Smooth muscle cell (in vitro differentiated cells): ENCODE measurements at regions not wholly inside any gene's neighbourhood (a gene's known extent, or its start where the extent isn't known, plus 50 kb on each side); places are given as distances from the start of the nearest gene placed in this dataset.
"Not testable (repeated sequence)": the region's sequence is repeated elsewhere in the genome, so short reads cannot be mapped to it uniquely, and the experiment has no call there.

Source experiments
- DNase-seq: peaks from one replicate; lab custom pipeline; 2025; ENCODE audit not compliant: unreplicated experiment; lab: John Stamatoyannopoulos, UW
- H2AFZ ChIP-seq: fragments of 200-600 bp; sonication (generic); 2 replicates; pipeline ENCODE4 v1.6.0; 2016; ENCODE audit warnings: antibody characterized with exemption, low read depth, mild to moderate bottlenecking
- H3F3A ChIP-seq: fragments of 200-600 bp; sonication (generic); 2 replicates; pipeline ENCODE4 v1.6.0; 2017; ENCODE audit warnings: antibody characterized with exemption, low read depth
- H3K27ac ChIP-seq: fragments of 200-600 bp; sonication (generic); 2 replicates; pipeline ENCODE4 v1.5.1; 2016; ENCODE audit warnings: low read depth, mild to moderate bottlenecking
- H3K27me3 ChIP-seq: fragments of 200-600 bp; sonication (generic); 2 replicates; pipeline ENCODE4 v1.6.1; 2016; ENCODE audit warnings: low read depth, mild to moderate bottlenecking
- H3K36me3 ChIP-seq: fragments of 200-600 bp; sonication (generic); 2 replicates; pipeline ENCODE4 v1.5.1; 2016; ENCODE audit warnings: low read depth
- H3K4me1 ChIP-seq: fragments of 200-600 bp; sonication (generic); 2 replicates; pipeline ENCODE4 v1.5.1; 2016; ENCODE audit warnings: low read depth
- H3K4me2 ChIP-seq: fragments of 200-600 bp; sonication (generic); 2 replicates; pipeline ENCODE4 v1.6.0; 2016; ENCODE audit warnings: mild to moderate bottlenecking
- H3K4me3 ChIP-seq: fragments of 200-600 bp; sonication (generic); 2 replicates; pipeline ENCODE4 v1.5.1; 2016; ENCODE audit warnings: mild to moderate bottlenecking
- H3K79me2 ChIP-seq: fragments of 200-600 bp; sonication (generic); 2 replicates; pipeline ENCODE4 v1.6.0; 2016; ENCODE audit warnings: low read depth, mild to moderate bottlenecking
- H3K9ac ChIP-seq: fragments of 200-600 bp; sonication (generic); 2 replicates; pipeline ENCODE4 v1.6.0; 2016; ENCODE audit warnings: low read depth
- H3K9me3 ChIP-seq: fragments of 200-600 bp; sonication (generic); replicated peaks from 2 replicates; pipeline ENCODE4 v1.5.1; 2016; ENCODE audit warnings: low read depth
- H4K20me1 ChIP-seq: fragments of 200-600 bp; sonication (generic); 2 replicates; pipeline ENCODE4 v1.6.0; 2016; ENCODE audit warnings: low read depth
- WGBS: methylation state at CpG from one replicate; pipeline ENCODE4 v1.1.7; 2016; ENCODE audit warnings: low lambda C conversion rate; 5-methylcytosine and 5-hydroxymethylcytosine counted together
- TF ChIP-seq, protein P1 (sequence below): fragments of 200-600 bp; sonication (generic); IDR thresholded peaks from 2 replicates; pipeline ENCODE4 v1.5.1; 2017; ENCODE audit warnings: borderline replicate concordance, mild to moderate bottlenecking, antibody characterized with exemption; ENCODE audit not compliant: insufficient read depth, poor library complexity, severe bottlenecking

DNA sequence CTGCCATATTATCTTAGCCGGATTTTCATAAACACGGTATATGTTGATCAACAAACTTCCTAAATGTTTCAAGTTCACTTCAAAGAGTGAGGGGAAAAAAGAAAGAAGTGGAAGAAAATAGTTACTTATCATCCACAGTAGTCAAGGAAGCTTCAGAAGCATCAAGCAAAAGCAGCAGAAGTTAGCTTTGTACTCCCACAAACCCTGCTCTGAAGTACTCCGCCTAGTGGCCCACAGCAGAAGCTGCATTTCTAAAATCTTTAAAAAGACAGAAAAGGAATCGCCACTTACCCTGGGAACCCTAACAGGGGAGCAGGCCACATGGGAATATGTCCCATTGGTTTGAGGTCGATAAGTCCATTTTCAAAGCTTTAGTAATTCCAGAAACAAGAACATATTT lies 158.1 kb downstream of the FOXD4L6 start:
- H4K20me1 ChIP-seq, H3K27ac ChIP-seq, H3K27me3 ChIP-seq, H2AFZ ChIP-seq, H3K9ac ChIP-seq, H3K9me3 ChIP-seq, H3K4me1 ChIP-seq, H3K4me2 ChIP-seq, H3K4me3 ChIP-seq, H3K36me3 ChIP-seq, DNase-seq, H3F3A ChIP-seq, H3K79me2 ChIP-seq: not testable (repeated sequence)
- 32% methylated on average over 5 of the region's 5 CpGs for WGBS

DNA sequence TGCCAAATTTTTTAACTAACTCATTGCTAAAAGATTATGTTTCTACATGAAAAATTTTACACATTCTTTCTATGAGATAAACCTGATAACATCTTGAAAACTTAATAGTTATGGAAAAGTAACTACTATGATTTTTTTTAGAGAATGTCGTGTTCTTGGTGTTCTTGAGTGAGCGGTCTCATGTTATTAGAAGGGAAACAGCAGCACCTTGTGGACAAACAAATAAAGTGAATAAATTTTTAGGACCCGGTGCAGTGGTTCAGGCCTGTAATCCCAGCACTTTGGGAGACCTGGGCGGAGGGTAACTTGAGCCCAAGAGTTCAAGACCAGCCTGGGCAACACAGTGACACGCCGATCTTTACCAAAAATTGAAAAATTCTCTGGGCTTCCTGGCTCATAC lies 166.0 kb downstream of the FOXD4L6 start:
- H3K9me3 ChIP-seq, H3K27me3 ChIP-seq, H3K27ac ChIP-seq, H3K9ac ChIP-seq, H3K4me1 ChIP-seq, H2AFZ ChIP-seq, H3K4me3 ChIP-seq, H3K4me2 ChIP-seq, DNase-seq, H3K79me2 ChIP-seq, H3K36me3 ChIP-seq, H3F3A ChIP-seq, H4K20me1 ChIP-seq: not testable (repeated sequence)
- WGBS: 51% methylated on average over 3 of the region's 6 CpGs
- TF ChIP-seq, protein P1, sequence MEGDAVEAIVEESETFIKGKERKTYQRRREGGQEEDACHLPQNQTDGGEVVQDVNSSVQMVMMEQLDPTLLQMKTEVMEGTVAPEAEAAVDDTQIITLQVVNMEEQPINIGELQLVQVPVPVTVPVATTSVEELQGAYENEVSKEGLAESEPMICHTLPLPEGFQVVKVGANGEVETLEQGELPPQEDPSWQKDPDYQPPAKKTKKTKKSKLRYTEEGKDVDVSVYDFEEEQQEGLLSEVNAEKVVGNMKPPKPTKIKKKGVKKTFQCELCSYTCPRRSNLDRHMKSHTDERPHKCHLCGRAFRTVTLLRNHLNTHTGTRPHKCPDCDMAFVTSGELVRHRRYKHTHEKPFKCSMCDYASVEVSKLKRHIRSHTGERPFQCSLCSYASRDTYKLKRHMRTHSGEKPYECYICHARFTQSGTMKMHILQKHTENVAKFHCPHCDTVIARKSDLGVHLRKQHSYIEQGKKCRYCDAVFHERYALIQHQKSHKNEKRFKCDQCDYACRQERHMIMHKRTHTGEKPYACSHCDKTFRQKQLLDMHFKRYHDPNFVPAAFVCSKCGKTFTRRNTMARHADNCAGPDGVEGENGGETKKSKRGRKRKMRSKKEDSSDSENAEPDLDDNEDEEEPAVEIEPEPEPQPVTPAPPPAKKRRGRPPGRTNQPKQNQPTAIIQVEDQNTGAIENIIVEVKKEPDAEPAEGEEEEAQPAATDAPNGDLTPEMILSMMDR: peak; percentile 9

DNA sequence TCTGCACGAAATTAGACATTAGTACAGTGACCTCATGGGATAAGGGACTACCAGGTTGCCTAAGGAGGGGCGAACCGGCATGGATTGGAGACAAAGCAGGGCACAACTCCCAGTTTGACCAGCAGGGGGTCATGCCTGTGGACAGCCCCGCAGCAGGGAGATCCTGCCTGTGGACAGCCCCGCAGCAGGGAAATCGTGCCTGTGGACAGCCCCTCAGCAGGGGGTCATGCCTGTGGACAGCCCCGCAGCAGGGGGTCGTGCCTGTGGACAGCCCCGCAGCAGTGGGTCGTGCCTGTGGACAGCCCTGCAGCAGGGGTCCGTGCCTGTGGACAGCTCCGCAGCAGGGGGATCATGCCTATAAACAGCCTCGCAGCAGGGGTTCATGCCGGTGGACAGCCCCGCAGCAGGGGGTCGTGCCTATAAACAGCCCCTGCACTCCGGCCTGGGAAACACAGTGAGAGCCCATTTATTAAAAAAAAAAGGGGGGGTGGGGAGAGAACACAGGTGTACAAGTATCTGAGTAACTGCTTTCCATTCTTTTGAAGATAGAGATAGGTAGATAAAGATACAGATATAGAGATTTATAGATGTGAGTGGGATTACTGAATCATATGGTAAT lies 176.5 kb downstream of the FOXD4L6 start:
- WGBS: 77% methylated on average over 17 of the region's 17 CpGs
- not testable (repeated sequence) for H3K4me3 ChIP-seq, H2AFZ ChIP-seq, H3K79me2 ChIP-seq, H3K9me3 ChIP-seq, DNase-seq, H3K27ac ChIP-seq, H3K27me3 ChIP-seq, H4K20me1 ChIP-seq, H3K4me1 ChIP-seq, H3K9ac ChIP-seq, H3K4me2 ChIP-seq, H3K36me3 ChIP-seq, H3F3A ChIP-seq

DNA sequence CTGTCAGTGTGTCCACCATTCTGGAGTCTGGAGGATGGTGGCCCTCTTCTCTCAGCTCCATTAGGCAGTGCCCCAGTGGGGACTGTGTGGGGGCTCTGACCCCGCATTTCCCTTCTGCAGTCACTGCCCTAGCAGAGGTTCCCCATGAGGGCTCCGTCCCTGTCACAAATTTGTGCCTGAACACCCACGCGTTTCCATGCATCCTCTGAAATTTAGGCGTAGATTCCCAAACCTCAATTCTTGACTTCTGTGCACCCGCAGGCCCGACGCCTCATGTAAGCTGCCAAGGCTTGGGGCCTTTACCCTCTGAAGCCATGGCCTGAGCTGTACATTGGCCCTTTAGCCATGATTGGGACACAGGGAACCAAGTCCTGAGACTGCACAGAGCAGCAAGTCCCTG lies 182.3 kb downstream of the FOXD4L6 start:
- H3K27me3 ChIP-seq, H3K4me2 ChIP-seq, H3K4me3 ChIP-seq, H3K9me3 ChIP-seq, H3K36me3 ChIP-seq, H3F3A ChIP-seq, H3K4me1 ChIP-seq, H2AFZ ChIP-seq, H3K79me2 ChIP-seq, H3K9ac ChIP-seq, DNase-seq, H4K20me1 ChIP-seq, H3K27ac ChIP-seq: not testable (repeated sequence)
- 82% methylated on average over 8 of the region's 8 CpGs for WGBS

DNA sequence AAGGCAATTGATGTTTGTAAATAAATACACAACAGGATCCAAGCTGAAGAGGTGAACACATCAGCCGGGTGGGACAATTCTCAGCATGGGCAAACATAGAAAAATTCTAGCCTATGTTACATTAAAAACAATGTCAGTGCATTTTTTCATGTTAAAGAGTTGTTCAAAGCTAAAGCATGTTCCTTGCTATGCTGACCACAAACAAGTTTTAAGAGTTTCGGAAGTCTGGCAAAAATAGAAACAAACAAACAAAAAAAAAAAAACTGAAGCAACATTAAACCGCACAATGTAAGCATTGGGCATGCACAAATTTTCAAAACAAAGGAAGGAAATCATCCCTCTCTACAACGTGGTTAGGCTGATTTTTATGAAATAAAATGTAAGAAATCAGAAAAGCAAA lies 185.8 kb downstream of the FOXD4L6 start:
- H3K4me3 ChIP-seq, H3K27ac ChIP-seq, H3K4me2 ChIP-seq, H3K79me2 ChIP-seq, H3K27me3 ChIP-seq, DNase-seq, H3K9ac ChIP-seq, H3K4me1 ChIP-seq, H4K20me1 ChIP-seq, H3F3A ChIP-seq, H3K9me3 ChIP-seq, H2AFZ ChIP-seq, H3K36me3 ChIP-seq: not testable (repeated sequence)
- WGBS: 66% methylated on average over 4 of the region's 4 CpGs

DNA sequence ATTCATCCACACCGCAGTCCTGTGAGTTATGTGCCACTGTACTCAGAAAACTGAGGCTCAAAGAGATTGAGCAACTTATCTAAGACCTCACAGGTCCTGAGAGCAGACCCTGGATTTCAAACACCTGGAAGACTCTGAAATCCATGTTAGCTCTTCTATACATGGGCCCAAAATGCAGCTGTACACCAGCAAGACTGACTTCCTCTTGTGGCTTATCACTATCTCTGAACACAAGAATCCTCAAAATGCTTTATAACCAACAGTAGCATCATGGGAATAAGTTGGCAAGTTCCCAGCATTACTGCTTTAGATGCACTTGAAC lies 188.6 kb downstream of the FOXD4L6 start:
- H3K4me2 ChIP-seq, H3K9me3 ChIP-seq, H3K36me3 ChIP-seq, H4K20me1 ChIP-seq, H3K9ac ChIP-seq, H3K27me3 ChIP-seq, H3F3A ChIP-seq, H3K79me2 ChIP-seq, H3K4me1 ChIP-seq, H2AFZ ChIP-seq, H3K4me3 ChIP-seq, DNase-seq, H3K27ac ChIP-seq: not testable (repeated sequence)
- WGBS: 74% methylated on average over 1 of the region's 1 CpG

DNA sequence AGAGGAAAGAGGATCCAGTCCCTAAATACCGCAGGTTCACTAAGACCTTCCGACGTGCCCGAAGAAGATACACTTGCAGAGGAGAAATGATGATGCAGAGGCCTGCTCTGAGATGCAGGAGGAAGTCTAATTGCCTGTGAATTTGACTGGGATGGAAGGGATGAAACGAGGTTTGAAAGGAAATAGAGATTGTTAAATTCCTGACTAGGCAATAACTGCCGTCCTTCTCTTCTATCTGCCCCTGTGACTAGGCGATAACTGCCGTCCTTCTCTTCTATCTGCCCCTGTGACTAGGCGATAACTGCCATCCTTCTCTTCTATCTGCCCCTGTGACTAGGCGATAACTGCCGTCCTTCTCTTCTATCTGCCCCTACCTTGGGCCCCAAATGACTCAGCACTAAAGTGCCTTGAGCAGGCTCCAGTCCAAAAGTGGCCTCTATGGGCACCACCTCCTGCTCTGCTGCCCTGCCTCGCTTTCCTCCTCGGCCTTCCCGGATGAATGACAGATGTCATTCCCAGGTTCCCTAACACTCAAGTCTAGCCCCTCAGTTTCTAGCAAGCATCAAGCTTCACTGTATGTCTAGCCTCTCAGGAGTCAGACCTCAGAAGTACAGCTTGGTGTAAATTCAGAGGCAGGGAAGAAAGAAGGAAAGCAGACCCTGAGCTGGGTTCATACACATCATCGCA lies 189.1 kb downstream of the FOXD4L6 start:
- WGBS: 83% methylated on average over 15 of the region's 15 CpGs
- H3K27ac ChIP-seq, DNase-seq, H3F3A ChIP-seq, H3K27me3 ChIP-seq, H3K36me3 ChIP-seq, H3K9me3 ChIP-seq, H3K4me1 ChIP-seq, H3K9ac ChIP-seq, H3K79me2 ChIP-seq, H4K20me1 ChIP-seq, H3K4me3 ChIP-seq, H3K4me2 ChIP-seq, H2AFZ ChIP-seq: not testable (repeated sequence)
